A673 (cell line): ENCODE measurements at regions not wholly inside any gene's neighbourhood (a gene's known extent, or its start where the extent isn't known, plus 50 kb on each side); places are given as distances from the start of the nearest gene placed in this dataset.

Experiments used
- BruUV-seq: library from RNA; stranded (reverse); fragments of 400-500 nt; replicated peaks from 2 replicates; lab custom pipeline; 2021; lab: Mats Ljungman, UMichigan
- CTCF ChIA-PET: fragments of 300-600 bp; sonication (Branson Sonifier 250); formaldehyde crosslinking; loops from one replicate; lab custom pipeline; 2022; ENCODE audit warnings: antibody characterized with exemption; lab: Charles Lee
- POLR2A ChIA-PET: fragments of 300-600 bp; sonication (Branson Sonifier 250); formaldehyde crosslinking; loops from one replicate; lab custom pipeline; 2022; ENCODE audit warnings: antibody characterized with exemption; ENCODE audit not compliant: low non-redundant PET; lab: Charles Lee
- DNase-seq: peaks from one replicate; pipeline ENCODE4 v3.0.0-alpha.2; 2015; ENCODE audit warnings: low spot score
- H3K27ac ChIP-seq: fragments of 200-600 bp; sonication (generic); 2 replicates; pipeline ENCODE4 v1.5.1; 2016; ENCODE audit warnings: mixed run types, low read depth, mild to moderate bottlenecking, mixed read lengths, antibody characterized with exemption, low read length; ENCODE audit not compliant: poor library complexity, severe bottlenecking
- H3K27me3 ChIP-seq: fragments of 200-600 bp; sonication (generic); replicated peaks from 2 replicates; pipeline ENCODE4 v1.6.1; 2017; ENCODE audit warnings: mixed run types, low read depth, mild to moderate bottlenecking, mixed read lengths, antibody characterized with exemption, low read length; ENCODE audit not compliant: insufficient read depth, poor library complexity
- H3K36me3 ChIP-seq: fragments of 200-600 bp; sonication (generic); 2 replicates; pipeline ENCODE4 v1.6.1; 2016; ENCODE audit warnings: mixed run types, mild to moderate bottlenecking, mixed read lengths, antibody characterized with exemption, low read length; ENCODE audit not compliant: insufficient read depth, poor library complexity, severe bottlenecking
- H3K4me1 ChIP-seq: fragments of 200-600 bp; sonication (generic); 2 replicates; pipeline ENCODE4 v1.6.1; 2017; ENCODE audit warnings: mixed run types, mild to moderate bottlenecking, mixed read lengths, antibody characterized with exemption, low read length; ENCODE audit not compliant: insufficient read depth, poor library complexity, severe bottlenecking
- H3K4me3 ChIP-seq: fragments of 200-600 bp; sonication (generic); 2 replicates; pipeline ENCODE4 v1.5.1; 2016; ENCODE audit warnings: low read depth, mixed run types, mild to moderate bottlenecking, mixed read lengths, low read length; ENCODE audit not compliant: poor library complexity, severe bottlenecking
- H3K9me3 ChIP-seq: fragments of 200-600 bp; sonication (generic); 2 replicates; pipeline ENCODE4 v1.6.1; 2016; ENCODE audit warnings: mixed run types, low read depth, mild to moderate bottlenecking, mixed read lengths, antibody characterized with exemption, low read length; ENCODE audit not compliant: poor library complexity, severe bottlenecking
- EZH2 ChIP-seq: fragments of 200-600 bp; sonication (generic); IDR thresholded peaks from 2 replicates; pipeline ENCODE4 v1.6.1; 2017; ENCODE audit warnings: borderline replicate concordance, low read depth, mild to moderate bottlenecking, mixed read lengths, antibody characterized with exemption, low read length; ENCODE audit not compliant: poor library complexity, severe bottlenecking
- intact Hi-C: fragments of 100-400 bp; cut with micrococcal nuclease; formaldehyde crosslinking; loops from one replicate; pipeline ENCODE4 v1.10.0; 2022; ENCODE audit not compliant: unreplicated experiment
- TF ChIP-seq, protein P1 (sequence below): fragments of 300-800, 200-600 bp; sonication (generic); conservative IDR thresholded peaks from 2 replicates; pipeline ENCODE4 v1.5.1; 2017; ENCODE audit warnings: low read depth, mild to moderate bottlenecking, antibody characterized with exemption, low read length, moderate library complexity, mixed read lengths

DNA sequence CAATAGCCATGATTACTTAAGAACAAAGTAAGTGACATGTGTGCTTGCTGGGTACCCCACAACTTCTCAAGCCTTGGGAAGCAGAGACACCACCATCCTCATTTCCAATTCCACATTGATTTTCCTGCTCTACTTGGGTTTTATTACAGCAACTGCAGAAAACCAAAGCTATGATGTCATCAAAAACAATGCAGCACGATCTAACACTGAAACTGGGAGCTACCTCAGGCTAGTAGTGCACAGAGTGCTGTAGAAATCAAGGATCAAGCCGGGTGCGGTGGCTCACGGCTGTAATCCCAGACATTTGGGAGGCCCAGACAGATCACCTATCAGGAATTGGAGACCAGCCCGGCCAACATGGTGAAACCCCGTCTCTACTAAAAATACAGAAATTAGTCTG lies 174.4 kb upstream of the MSX2 start:
- H3K4me3 ChIP-seq = no peak overlapping the region
- intact Hi-C loops = no loop called here
- TF ChIP-seq, protein P1, sequence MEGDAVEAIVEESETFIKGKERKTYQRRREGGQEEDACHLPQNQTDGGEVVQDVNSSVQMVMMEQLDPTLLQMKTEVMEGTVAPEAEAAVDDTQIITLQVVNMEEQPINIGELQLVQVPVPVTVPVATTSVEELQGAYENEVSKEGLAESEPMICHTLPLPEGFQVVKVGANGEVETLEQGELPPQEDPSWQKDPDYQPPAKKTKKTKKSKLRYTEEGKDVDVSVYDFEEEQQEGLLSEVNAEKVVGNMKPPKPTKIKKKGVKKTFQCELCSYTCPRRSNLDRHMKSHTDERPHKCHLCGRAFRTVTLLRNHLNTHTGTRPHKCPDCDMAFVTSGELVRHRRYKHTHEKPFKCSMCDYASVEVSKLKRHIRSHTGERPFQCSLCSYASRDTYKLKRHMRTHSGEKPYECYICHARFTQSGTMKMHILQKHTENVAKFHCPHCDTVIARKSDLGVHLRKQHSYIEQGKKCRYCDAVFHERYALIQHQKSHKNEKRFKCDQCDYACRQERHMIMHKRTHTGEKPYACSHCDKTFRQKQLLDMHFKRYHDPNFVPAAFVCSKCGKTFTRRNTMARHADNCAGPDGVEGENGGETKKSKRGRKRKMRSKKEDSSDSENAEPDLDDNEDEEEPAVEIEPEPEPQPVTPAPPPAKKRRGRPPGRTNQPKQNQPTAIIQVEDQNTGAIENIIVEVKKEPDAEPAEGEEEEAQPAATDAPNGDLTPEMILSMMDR = no peak
- TF ChIP-seq EZH2 = no peak
- no peaks in the 10 kb centered on the region for H3K9me3 ChIP-seq
- BruUV-seq = no TSS peak
- H3K27me3 ChIP-seq = peaks cover 3% of the 10 kb centered on the region
- CTCF ChIA-PET = no interaction called here
- POLR2A ChIA-PET = no interaction called here
- no peak for DNase-seq
- H3K36me3 ChIP-seq = no peaks in the 10 kb centered on the region
- no peaks in the 10 kb centered on the region for H3K4me1 ChIP-seq
- no peak overlapping the region for H3K27ac ChIP-seq

DNA sequence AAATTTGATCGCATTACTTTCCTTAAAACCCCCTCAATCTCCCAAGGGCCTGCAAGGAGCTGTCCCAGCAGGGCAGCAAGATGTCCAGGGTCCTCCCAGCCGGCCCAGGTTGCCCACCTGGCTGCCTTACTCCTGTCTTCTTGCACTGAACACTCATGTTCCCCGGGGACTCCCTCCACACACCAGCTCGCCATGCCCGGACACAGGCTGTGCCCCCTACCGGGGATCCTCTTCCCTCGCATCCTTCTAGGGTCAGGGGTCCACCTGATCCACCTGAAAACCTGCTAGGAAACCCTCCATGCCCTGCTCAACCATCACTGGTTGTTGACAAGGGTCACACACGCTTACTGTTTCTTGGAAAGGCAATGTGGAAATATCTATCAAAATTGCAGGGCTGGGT lies 172.0 kb upstream of the MSX2 start:
- H3K4me3 ChIP-seq = no peak overlapping the region
- no TSS peak for BruUV-seq
- POLR2A ChIA-PET = no interaction called here
- DNase-seq = no peak
- no peak overlapping the region for H3K27ac ChIP-seq
- intact Hi-C loops = no loop called here
- no peak for TF ChIP-seq EZH2
- TF ChIP-seq, protein P1 = no peak
- peaks cover 3% of the 10 kb centered on the region for H3K27me3 ChIP-seq
- no peaks in the 10 kb centered on the region for H3K9me3 ChIP-seq
- no peaks in the 10 kb centered on the region for H3K36me3 ChIP-seq
- H3K4me1 ChIP-seq = no peaks in the 10 kb centered on the region
- CTCF ChIA-PET = no interaction called here

DNA sequence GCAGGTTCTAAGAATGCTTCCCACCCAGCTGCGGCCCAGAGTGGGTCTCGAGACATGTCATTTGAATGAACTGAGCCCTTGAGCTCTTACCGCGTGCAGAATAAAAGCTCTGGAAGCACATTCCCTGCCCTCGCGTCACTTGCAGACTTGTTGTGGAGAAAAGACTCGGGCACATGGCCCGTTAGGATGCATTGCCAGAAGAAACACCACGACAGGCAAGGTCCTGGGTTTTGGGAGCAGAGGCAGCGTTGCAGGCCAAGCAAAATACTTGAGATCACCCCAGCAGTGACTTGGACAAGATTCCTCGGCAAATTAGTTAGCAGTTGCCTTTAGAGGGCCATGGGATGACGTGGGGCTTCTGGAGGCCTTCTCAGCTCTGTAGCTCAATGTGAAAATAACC lies 170.8 kb upstream of the MSX2 start:
- H3K27me3 ChIP-seq = peaks cover 3% of the 10 kb centered on the region
- no peak overlapping the region for H3K27ac ChIP-seq
- H3K4me3 ChIP-seq = no peak overlapping the region
- no peaks in the 10 kb centered on the region for H3K4me1 ChIP-seq
- BruUV-seq = no TSS peak
- TF ChIP-seq EZH2 = no peak
- TF ChIP-seq, protein P1 = no peak
- intact Hi-C loops = no loop called here
- POLR2A ChIA-PET = no interaction called here
- DNase-seq = no peak
- no peaks in the 10 kb centered on the region for H3K36me3 ChIP-seq
- CTCF ChIA-PET = no interaction called here
- H3K9me3 ChIP-seq = no peaks in the 10 kb centered on the region
